ENCODE measurements at regions not wholly inside any gene's neighbourhood (a gene's known extent, or its start where the extent isn't known, plus 50 kb on each side); places are given as distances from the start of the nearest gene placed in this dataset.

- Histone ChIP-seq H3K27ac (no peak overlapping the region), H3K36me3 (no peaks in the 10 kb centered on the region), H3K4me3 (no peak overlapping the region), H3K4me1 (no peaks in the 10 kb centered on the region), H3K27me3 (no peaks in the 10 kb centered on the region), H3K9me3 (peaks cover 0 to under 1% (median 0%) of the 10 kb centered on the region in 4 donors)
- no peak for DNase-seq (ENCODE audit: low spot score in 2 of 2)
- 56 to 75% methylated on average over 1 of the region's 1 CpG for WGBS, 2 donors
- no peak for TF ChIP-seq EP300 (IDR thresholded peaks at IDR 0.05)
- TF ChIP-seq POLR2A (IDR thresholded peaks at IDR 0.05), result no peak
- TF ChIP-seq CTCF (IDR thresholded peaks at IDR 0.05), result no peak
These were observed 739.3 kb upstream of the GCFC2 start for GRCh38 chr2:76450024-76450475.

GRCh38 chr2:76448956-76449355 lies 738.2 kb upstream of the GCFC2 start:
- DNase-seq (ENCODE audit: low spot score in 2 of 2), result no peak
- Histone ChIP-seq H3K27me3 (no peaks in the 10 kb centered on the region), H3K9me3 (peaks cover 0 to 4% (median 0%) of the 10 kb centered on the region in 4 donors), H3K36me3 (no peaks in the 10 kb centered on the region), H3K4me1 (no peaks in the 10 kb centered on the region), H3K27ac (no peak overlapping the region), H3K4me3 (no peak overlapping the region)
- 93 to 97% methylated on average over 1 of the region's 1 CpG for WGBS, 2 donors
- no peak for TF ChIP-seq POLR2A (IDR thresholded peaks at IDR 0.05)
- TF ChIP-seq EP300 (IDR thresholded peaks at IDR 0.05), result no peak
- no peak for TF ChIP-seq CTCF (IDR thresholded peaks at IDR 0.05)

GRCh38 chr2:76447294-76447693 lies 736.6 kb upstream of the GCFC2 start:
- no peaks in the 10 kb centered on the region for H3K27me3 ChIP-seq
- no peaks in the 10 kb centered on the region for H3K36me3 ChIP-seq
- no peaks in the 10 kb centered on the region for H3K4me1 ChIP-seq
- DNase-seq (ENCODE audit: low spot score in 2 of 2), result no peak
- H3K4me3 ChIP-seq, result no peak overlapping the region
- 58 to 70% methylated on average over 3 of the region's 3 CpGs for WGBS, 2 donors
- H3K9me3 ChIP-seq, result peaks cover 0 to 4% (median 0%) of the 10 kb centered on the region in 4 donors
- H3K27ac ChIP-seq, result no peak overlapping the region
- TF ChIP-seq CTCF (IDR thresholded peaks at IDR 0.05) (no peak), EP300 (IDR thresholded peaks at IDR 0.05) (no peak), POLR2A (IDR thresholded peaks at IDR 0.05) (no peak)

- peaks cover 0 to 4% (median 0%) of the 10 kb centered on the region in 4 donors for H3K9me3 ChIP-seq
- no peak for TF ChIP-seq EP300 (IDR thresholded peaks at IDR 0.05)
- no peak overlapping the region for H3K27ac ChIP-seq
- H3K4me3 ChIP-seq, result no peak overlapping the region
- no peak for DNase-seq (ENCODE audit: low spot score in 2 of 2)
- no peaks in the 10 kb centered on the region for H3K27me3 ChIP-seq
- no peaks in the 10 kb centered on the region for H3K4me1 ChIP-seq
- H3K36me3 ChIP-seq, result no peaks in the 10 kb centered on the region
These were observed 736.2 kb upstream of the GCFC2 start for GRCh38 chr2:76446872-76447271.

- Histone ChIP-seq H3K4me1 (no peaks in the 10 kb centered on the region), H3K27ac (no peak overlapping the region), H3K9me3 (peaks cover 0 to 4% (median 0%) of the 10 kb centered on the region in 4 donors), H3K36me3 (no peaks in the 10 kb centered on the region), H3K27me3 (no peaks in the 10 kb centered on the region), H3K4me3 (no peak overlapping the region)
- 49 to 86% methylated on average over 3 of the region's 3 CpGs for WGBS, 2 donors
- TF ChIP-seq EP300 (IDR thresholded peaks at IDR 0.05), result no peak
- no peak for TF ChIP-seq POLR2A (IDR thresholded peaks at IDR 0.05)
- no peak for TF ChIP-seq CTCF (IDR thresholded peaks at IDR 0.05)
- no peak for DNase-seq (ENCODE audit: low spot score in 2 of 2)
These were observed 735.2 kb upstream of the GCFC2 start for GRCh38 chr2:76445880-76446279.

- Histone ChIP-seq H3K27ac (no peak overlapping the region), H3K36me3 (no peaks in the 10 kb centered on the region), H3K9me3 (peaks cover 0 to 4% (median 0%) of the 10 kb centered on the region in 4 donors), H3K4me3 (no peak overlapping the region), H3K27me3 (no peaks in the 10 kb centered on the region), H3K4me1 (no peaks in the 10 kb centered on the region)
- TF ChIP-seq CTCF (IDR thresholded peaks at IDR 0.05), result no peak
- TF ChIP-seq POLR2A (IDR thresholded peaks at IDR 0.05), result no peak
- no peak for TF ChIP-seq EP300 (IDR thresholded peaks at IDR 0.05)
- WGBS, 2 donors, result 81 to 92% methylated on average over 3 of the region's 3 CpGs
- no peak for DNase-seq (ENCODE audit: low spot score in 2 of 2)
These were observed 734.0 kb upstream of the GCFC2 start for GRCh38 chr2:76444732-76445131.
